Endothelial cell of umbilical vein (primary cell): ENCODE measurements at regions not wholly inside any gene's neighbourhood (a gene's known extent, or its start where the extent isn't known, plus 50 kb on each side); places are given as distances from the start of the nearest gene placed in this dataset.

ENCODE experiments used
- BruUV-seq: library from RNA; stranded (reverse); fragments of 400-500 nt; replicated peaks from 2 replicates; lab custom pipeline; 2021; lab: Mats Ljungman, UMichigan
- CTCF ChIA-PET: fragments of 300-600, 350-600 bp; sonication (Branson Sonifier 250); formaldehyde crosslinking; loops from one replicate; lab custom pipeline; 2021; ENCODE audit warnings: antibody characterized with exemption, inconsistent platforms; lab: Charles Lee
- POLR2A ChIA-PET: fragments of 300-600, 350-600 bp; sonication (Branson Sonifier 250); formaldehyde crosslinking; loops from one replicate; lab custom pipeline; 2021; ENCODE audit warnings: antibody characterized with exemption, inconsistent platforms; lab: Charles Lee
- DNase-seq: peaks from one replicate; pipeline ENCODE4 v3.0.0-alpha.2; 2011; ENCODE audit warnings: low read depth, low spot score
- FAIRE-seq: peaks from 2 replicates; lab custom pipeline; 2011; peaks lifted over from hg19 to GRCh38; lab: Jason Lieb, UNC
- H2AFZ ChIP-seq: 2 replicates; pipeline ENCODE4 v1.6.0; 2012; ENCODE audit warnings: low read depth, low read length, control low read depth, inconsistent platforms
- H3K27ac ChIP-seq: 2 replicates; pipeline ENCODE4 v1.5.1; 2011; ENCODE audit warnings: low read depth, mild to moderate bottlenecking, control low read depth, low read length, moderate library complexity; ENCODE audit not compliant: insufficient read depth
- H3K27me3 ChIP-seq, 2 experiments: 2 replicates each; pipeline versions ENCODE4 v1.6.0 to v1.6.1; 2011; ENCODE audit warnings: low read length in 2 of 2, mixed read lengths in 1 of 2; ENCODE audit not compliant: control insufficient read depth in 2 of 2, insufficient read depth in 2 of 2
- H3K36me3 ChIP-seq, 2 experiments: 2 replicates in 1 of 2; 3 replicates in 1 of 2; pipeline ENCODE4 v1.5.1; 2011; ENCODE audit warnings: low read length in 2 of 2, mild to moderate bottlenecking in 1 of 2, moderate library complexity in 1 of 2; ENCODE audit not compliant: control insufficient read depth in 2 of 2, insufficient read depth in 2 of 2; ENCODE audit errors: extremely low read depth in 1 of 2
- H3K4me1 ChIP-seq: 3 replicates; pipeline ENCODE4 v1.5.1; 2011; ENCODE audit warnings: mild to moderate bottlenecking, low read length; ENCODE audit not compliant: control insufficient read depth, insufficient read depth; ENCODE audit errors: extremely low read depth
- H3K4me2 ChIP-seq: 2 replicates; pipeline ENCODE4 v1.6.1; 2011; ENCODE audit warnings: low read length, control low read depth, mixed read lengths; ENCODE audit not compliant: insufficient read depth
- H3K4me3 ChIP-seq, 3 experiments: fragments of 200-600 bp in 1 of 3; sonication (generic), shearing (Covaris generic) in 1 of 3; replicated peaks in 1 of 3; 2 replicates each; pipeline ENCODE4 v1.5.1; 2011 to 2016; ENCODE audit warnings: control low read depth in 3 of 3, low read length in 3 of 3, mild to moderate bottlenecking in 2 of 3, inconsistent platforms in 1 of 3, low read depth in 1 of 3, moderate library complexity in 1 of 3; ENCODE audit not compliant: insufficient read depth in 1 of 3
- H3K79me2 ChIP-seq: 2 replicates; pipeline ENCODE4 v1.6.0; 2012; ENCODE audit warnings: low read length, inconsistent platforms; ENCODE audit not compliant: control insufficient read depth, insufficient read depth
- H3K9ac ChIP-seq: replicated peaks from 2 replicates; pipeline ENCODE3; 2011; ENCODE audit warnings: low read length, control low read depth; ENCODE audit not compliant: insufficient read depth; ENCODE audit errors: extremely low read depth
- H3K9me1 ChIP-seq: replicated peaks from 3 replicates; pipeline ENCODE4 v1.6.0; 2011; ENCODE audit warnings: mild to moderate bottlenecking, low read length; ENCODE audit not compliant: control insufficient read depth, insufficient read depth; ENCODE audit errors: extremely low read depth
- H3K9me3 ChIP-seq: replicated peaks from 2 replicates; pipeline ENCODE4 v1.5.1; 2012; ENCODE audit warnings: low read length, inconsistent platforms; ENCODE audit not compliant: control insufficient read depth, insufficient read depth
- H4K20me1 ChIP-seq: replicated peaks from 2 replicates; pipeline ENCODE3; 2011; ENCODE audit warnings: mild to moderate bottlenecking, low read length; ENCODE audit not compliant: control insufficient read depth, insufficient read depth; ENCODE audit errors: extremely low read depth
- CTCF ChIP-seq, 2 donors: IDR thresholded peaks; 1 replicate in 1 of 2; 2 replicates in 1 of 2; pipeline ENCODE4 v1.5.1; 2011; ENCODE audit warnings: low read length in 2 of 2, mild to moderate bottlenecking in 2 of 2, moderate library complexity in 2 of 2, control low read depth in 1 of 2, inconsistent platforms in 1 of 2, low read depth in 1 of 2; ENCODE audit not compliant: insufficient read depth in 1 of 2; ENCODE audit errors: extremely low read depth in 1 of 2
- EZH2 ChIP-seq: IDR thresholded peaks from 2 replicates; pipeline ENCODE4 v1.6.1; 2012; ENCODE audit warnings: borderline replicate concordance, low read depth, mild to moderate bottlenecking, moderate library complexity, low read length, inconsistent platforms; ENCODE audit not compliant: severe bottlenecking
- FOS ChIP-seq: IDR thresholded peaks from 2 replicates; pipeline ENCODE4 v1.6.1; 2011; ENCODE audit warnings: mild to moderate bottlenecking, low read length, moderate library complexity, borderline replicate concordance; ENCODE audit not compliant: insufficient read depth
- GATA2 ChIP-seq: IDR thresholded peaks from 2 replicates; pipeline ENCODE4 v1.7.0; 2011; ENCODE audit warnings: low read depth, mild to moderate bottlenecking, moderate library complexity, mixed read lengths, low read length; ENCODE audit not compliant: insufficient read length, insufficient read depth
- JUN ChIP-seq: IDR thresholded peaks from 2 replicates; pipeline ENCODE4 v1.6.1; 2011; ENCODE audit warnings: borderline replicate concordance, low read depth; ENCODE audit not compliant: insufficient read length, insufficient read depth
- MYC ChIP-seq: IDR thresholded peaks from one replicate; pipeline ENCODE4 v1.6.1; 2011; ENCODE audit warnings: mild to moderate bottlenecking, low read depth, low read length
- POLR2A ChIP-seq: IDR thresholded peaks from 2 replicates; pipeline ENCODE4 v1.6.1; 2012; ENCODE audit warnings: low read depth, mild to moderate bottlenecking, control low read depth, low read length
- POLR2AphosphoS5 ChIP-seq: IDR thresholded peaks from 2 replicates; pipeline ENCODE4 v1.6.1; 2012; ENCODE audit warnings: low read depth, mild to moderate bottlenecking, control low read depth, low read length, moderate library complexity; ENCODE audit not compliant: insufficient read depth
- dilution Hi-C: fragments of 300-500 bp; cut with MboI; formaldehyde crosslinking; loops from one replicate; pipeline ENCODE4 v1.15.0; 2019; ENCODE audit warnings: low sequenced_read_pairs; ENCODE audit not compliant: extremely low pct_ligation_motif_present
- intact Hi-C: fragments of 100-400 bp; cut with micrococcal nuclease; formaldehyde crosslinking; loops from one replicate; pipeline ENCODE4 v1.10.0; 2022
- TF ChIP-seq, protein P1 (sequence below): IDR thresholded peaks from 2 replicates; pipeline ENCODE4 v1.6.1; 2011; ENCODE audit not compliant: insufficient read depth, insufficient read length

DNA sequence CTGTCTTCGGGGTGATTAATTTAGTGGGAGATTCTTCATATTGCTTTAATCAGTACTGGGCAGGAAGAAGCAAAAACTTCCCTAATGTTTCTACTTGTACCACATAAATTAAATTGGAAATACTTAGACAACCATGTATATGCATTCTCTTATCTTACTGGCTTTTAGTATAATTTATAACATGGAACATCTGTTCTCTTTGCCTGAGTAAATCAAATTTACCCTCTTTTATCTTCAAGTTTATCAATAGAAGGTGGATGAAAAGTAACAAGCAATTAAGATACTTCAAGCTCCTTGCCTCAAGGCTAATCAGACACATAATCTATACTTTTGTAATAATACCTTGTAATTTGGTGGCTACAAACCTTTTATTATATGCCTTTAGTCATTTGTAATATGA, 274.4 kb upstream of the ARX start:
- no peak overlapping the region for H3K4me3 ChIP-seq
- intact Hi-C loops: no loop called here
- no peaks in the 10 kb centered on the region for H3K4me1 ChIP-seq
- H3K9me3 ChIP-seq: no peaks in the 10 kb centered on the region
- no peaks in the 10 kb centered on the region for H3K36me3 ChIP-seq
- no peaks in the 10 kb centered on the region for H3K27me3 ChIP-seq
- FAIRE-seq (no peak), DNase-seq (no peak)
- no peak overlapping the region for H3K27ac ChIP-seq
- no peak overlapping the region for H3K4me2 ChIP-seq
- dilution Hi-C loops: no loop called here
- H2AFZ ChIP-seq: no peak overlapping the region
- no peak for TF ChIP-seq POLR2AphosphoS5
- TF ChIP-seq FOS: no peak
- no peak for TF ChIP-seq GATA2
- no peak for TF ChIP-seq POLR2A
- TF ChIP-seq EZH2: no peak
- no peak for TF ChIP-seq JUN
- no peak for TF ChIP-seq CTCF (IDR thresholded peaks at IDR 0.05; ENCODE audit: extremely low read depth in 1 of 2, insufficient read depth in 1 of 2, low read depth in 1 of 2, low read length in 2 of 2)
- TF ChIP-seq MYC: no peak
- TF ChIP-seq, protein P1, sequence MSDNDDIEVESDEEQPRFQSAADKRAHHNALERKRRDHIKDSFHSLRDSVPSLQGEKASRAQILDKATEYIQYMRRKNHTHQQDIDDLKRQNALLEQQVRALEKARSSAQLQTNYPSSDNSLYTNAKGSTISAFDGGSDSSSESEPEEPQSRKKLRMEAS: no peak
- POLR2A ChIA-PET: no interaction called here
- no peaks in the 10 kb centered on the region for H3K79me2 ChIP-seq
- H3K9ac ChIP-seq: no peak overlapping the region
- H4K20me1 ChIP-seq: no peaks in the 10 kb centered on the region
- H3K9me1 ChIP-seq: no peaks in the 10 kb centered on the region
- CTCF ChIA-PET: no interaction called here
- BruUV-seq: no TSS peak
